HEK293 (cell line): ENCODE measurements at regions not wholly inside any gene's neighbourhood (a gene's known extent, or its start where the extent isn't known, plus 50 kb on each side); places are given as distances from the start of the nearest gene placed in this dataset.

Source experiments
- CTCF ChIP-seq: fragments of 450-650 bp; formaldehyde crosslinking; IDR thresholded peaks from 2 replicates; pipeline ENCODE4 v1.5.1; 2016; ENCODE audit warnings: missing biosample characterization, missing genetic modification characterization
- ZNF10 ChIP-seq: fragments of 450-650 bp; formaldehyde crosslinking; IDR thresholded peaks from 2 replicates; pipeline ENCODE4 v1.5.1; 2017; ENCODE audit warnings: missing biosample characterization, missing genetic modification characterization

DNA sequence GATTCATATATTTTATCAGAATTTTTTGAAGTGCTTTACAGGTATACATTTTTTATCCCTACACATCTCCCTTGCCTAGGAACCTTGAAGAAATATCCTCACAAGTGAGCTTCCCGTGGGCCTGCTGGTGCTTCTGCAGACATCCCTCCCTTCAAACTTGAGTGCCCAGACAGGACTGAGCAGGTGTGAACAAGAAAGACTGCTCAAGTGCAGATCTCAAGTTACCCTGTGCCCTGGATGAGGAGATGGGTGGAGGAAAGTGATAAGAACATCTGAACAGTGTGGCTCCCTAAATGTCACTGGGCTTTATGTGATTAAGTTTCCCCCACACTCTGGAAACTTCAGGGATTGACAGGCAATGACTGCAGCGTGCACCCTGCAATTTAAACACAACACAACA lies 209.8 kb downstream of the TLE1 start:
- TF ChIP-seq CTCF: no peak
- no peak for TF ChIP-seq ZNF10 (tag by site-specific recombination)
